GM12875 (cell line): ENCODE measurements at regions not wholly inside any gene's neighbourhood (a gene's known extent, or its start where the extent isn't known, plus 50 kb on each side); places are given as distances from the start of the nearest gene placed in this dataset.

ENCODE experiments used
- H3K4me3 ChIP-seq: one replicate; pipeline ENCODE4 v1.5.1; 2011; ENCODE audit warnings: low read depth, low read length, control low read depth
- CTCF ChIP-seq: IDR thresholded peaks from 2 replicates; pipeline ENCODE4 v1.5.1; 2011; ENCODE audit warnings: low read depth, mild to moderate bottlenecking, control low read depth, inconsistent platforms, low read length, moderate library complexity, borderline replicate concordance; ENCODE audit not compliant: insufficient read depth

- TF ChIP-seq CTCF = no peak
- H3K4me3 ChIP-seq = no peak overlapping the region
These were observed 1016.7 kb upstream of the PCDH10 start for GRCh38 chr4:132132433-132132832.

DNA sequence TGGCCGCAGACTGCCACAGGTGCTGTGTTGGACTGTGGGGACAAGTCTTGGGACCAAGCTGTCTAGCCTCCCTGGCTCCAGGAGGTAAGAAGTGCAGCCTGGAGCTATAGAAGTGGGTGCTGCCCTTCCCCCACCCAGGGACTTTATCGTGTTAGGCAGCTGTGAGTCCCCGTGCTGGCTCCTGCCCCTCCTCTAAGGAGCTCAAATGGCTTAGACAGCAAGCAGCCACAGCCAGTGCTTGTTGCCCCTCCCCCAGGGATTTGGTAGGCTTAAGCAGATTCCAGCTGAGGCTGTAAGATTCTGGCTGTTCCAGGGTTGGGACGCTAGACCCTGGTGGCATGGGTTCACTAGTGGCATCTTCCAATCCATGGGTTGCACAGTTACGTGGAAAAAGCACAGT lies 979.4 kb upstream of the PCDH10 start:
- TF ChIP-seq CTCF = no peak
- H3K4me3 ChIP-seq = no peak overlapping the region

GRCh38 chr4:132180020-132180427 lies 969.1 kb upstream of the PCDH10 start:
- H3K4me3 ChIP-seq = no peak overlapping the region

DNA sequence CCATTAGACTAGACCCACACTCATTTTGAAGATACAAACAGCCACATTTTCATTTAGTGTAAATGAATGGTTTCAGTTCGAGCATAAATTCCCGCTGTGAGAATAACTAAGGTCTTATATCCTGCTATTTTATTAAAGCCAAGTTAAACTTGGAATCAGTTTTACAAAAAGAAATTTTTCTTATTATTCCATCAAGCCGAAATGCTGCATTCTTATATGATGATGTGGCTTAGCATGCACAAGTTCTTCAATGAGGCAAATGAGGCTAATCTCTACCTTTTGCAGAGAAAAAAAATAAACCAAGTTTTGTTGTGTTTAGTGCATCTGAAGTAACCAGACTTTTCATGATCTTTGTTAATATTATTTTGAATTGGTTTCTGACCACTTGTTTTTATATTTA lies 953.9 kb upstream of the PCDH10 start:
- no peak overlapping the region for H3K4me3 ChIP-seq
- TF ChIP-seq CTCF = no peak

More at GRCh38 chr4:132180020-132180427, 969.1 kb upstream of the PCDH10 start:
- TF ChIP-seq CTCF = no peak

DNA sequence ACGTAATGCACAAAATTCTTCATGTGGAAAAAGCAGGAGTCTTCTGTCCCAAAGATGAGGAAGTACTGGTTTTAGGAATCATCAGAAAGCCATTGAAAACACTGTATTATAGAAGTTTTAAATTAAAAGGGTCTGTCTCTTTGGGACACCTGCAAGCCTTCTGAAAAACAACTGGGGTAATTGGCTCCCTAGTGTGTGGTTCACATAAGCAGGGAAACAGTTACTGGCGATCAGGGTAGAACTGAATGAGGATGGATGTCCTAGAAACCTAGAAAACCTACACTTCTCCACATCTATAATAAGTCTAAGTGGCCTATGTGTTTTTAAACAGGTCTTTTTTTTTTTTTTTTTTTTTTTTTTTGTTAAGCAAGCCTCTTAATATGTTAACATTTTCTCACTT lies 945.5 kb upstream of the PCDH10 start:
- TF ChIP-seq CTCF = no peak
- H3K4me3 ChIP-seq = no peak overlapping the region

GRCh38 chr4:132214519-132214918 lies 934.6 kb upstream of the PCDH10 start:
- H3K4me3 ChIP-seq = no peak overlapping the region
- TF ChIP-seq CTCF = no peak

GRCh38 chr4:132218406-132218805 lies 930.7 kb upstream of the PCDH10 start:
- no peak overlapping the region for H3K4me3 ChIP-seq
- TF ChIP-seq CTCF = no peak
